ENCODE measurements at regions not wholly inside any gene's neighbourhood (a gene's known extent, or its start where the extent isn't known, plus 50 kb on each side); places are given as distances from the start of the nearest gene placed in this dataset.

- TF ChIP-seq ZFX (IDR thresholded peaks at IDR 0.05; ENCODE audit: borderline replicate concordance): no peak
- TF ChIP-seq CTCF (IDR thresholded peaks at IDR 0.05): no peak
- no peak overlapping the region for H3K27ac ChIP-seq
These were observed 84.1 kb upstream of the ASB18 start for GRCh38 chr2:236348279-236348678.

- H3K27ac ChIP-seq: no peak overlapping the region
- TF ChIP-seq CTCF (IDR thresholded peaks at IDR 0.05) (no peak), ZFX (IDR thresholded peaks at IDR 0.05; ENCODE audit: borderline replicate concordance) (no peak)
These were observed 84.8 kb upstream of the ASB18 start for GRCh38 chr2:236348976-236349375.

GRCh38 chr2:236350426-236350825, 86.2 kb upstream of the ASB18 start:
- TF ChIP-seq CTCF (IDR thresholded peaks at IDR 0.05) (no peak), ZFX (IDR thresholded peaks at IDR 0.05; ENCODE audit: borderline replicate concordance) (no peak)

GRCh38 chr2:236351966-236352525, 87.8 kb upstream of the ASB18 start:
- TF ChIP-seq ZFX (IDR thresholded peaks at IDR 0.05; ENCODE audit: borderline replicate concordance): no peak
- TF ChIP-seq CTCF (IDR thresholded peaks at IDR 0.05): no peak
- no peak overlapping the region for H3K27ac ChIP-seq

More at GRCh38 chr2:236350426-236350825, 86.2 kb upstream of the ASB18 start:
- H3K27ac ChIP-seq: no peak overlapping the region

- TF ChIP-seq ZFX (IDR thresholded peaks at IDR 0.05; ENCODE audit: borderline replicate concordance) (no peak), CTCF (IDR thresholded peaks at IDR 0.05) (peak; percentile 86)
- no peak overlapping the region for H3K27ac ChIP-seq
These were observed 88.8 kb upstream of the ASB18 start for GRCh38 chr2:236352761-236353593.

- no peak overlapping the region for H3K27ac ChIP-seq
- TF ChIP-seq ZFX (IDR thresholded peaks at IDR 0.05; ENCODE audit: borderline replicate concordance) (no peak), CTCF (IDR thresholded peaks at IDR 0.05) (no peak)
These were observed 89.4 kb upstream of the ASB18 start for GRCh38 chr2:236353594-236353942.
